ENCODE measurements at regions not wholly inside any gene's neighbourhood (a gene's known extent, or its start where the extent isn't known, plus 50 kb on each side); places are given as distances from the start of the nearest gene placed in this dataset.

DNA sequence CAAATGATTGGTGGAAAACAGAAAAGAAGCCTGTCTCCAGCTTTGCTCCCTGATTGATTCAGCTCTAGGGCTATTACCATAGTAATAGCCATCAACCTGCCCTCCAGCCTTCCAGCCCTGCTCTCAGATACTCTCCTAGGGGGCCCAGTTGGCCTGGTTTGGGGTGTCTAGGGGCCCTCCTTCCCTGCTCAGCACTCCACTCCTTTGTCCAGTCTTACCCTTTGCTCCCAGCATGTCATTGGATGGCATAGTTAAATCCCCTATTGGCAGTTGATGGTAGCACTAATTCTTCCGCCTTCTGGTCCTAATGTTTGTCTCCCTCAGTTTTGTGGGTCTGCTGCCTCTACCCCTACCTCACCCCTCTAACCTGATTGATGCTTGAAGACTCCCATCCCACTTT is 175.4 kb upstream of the PELI2 start:
- TF ChIP-seq, protein P1, sequence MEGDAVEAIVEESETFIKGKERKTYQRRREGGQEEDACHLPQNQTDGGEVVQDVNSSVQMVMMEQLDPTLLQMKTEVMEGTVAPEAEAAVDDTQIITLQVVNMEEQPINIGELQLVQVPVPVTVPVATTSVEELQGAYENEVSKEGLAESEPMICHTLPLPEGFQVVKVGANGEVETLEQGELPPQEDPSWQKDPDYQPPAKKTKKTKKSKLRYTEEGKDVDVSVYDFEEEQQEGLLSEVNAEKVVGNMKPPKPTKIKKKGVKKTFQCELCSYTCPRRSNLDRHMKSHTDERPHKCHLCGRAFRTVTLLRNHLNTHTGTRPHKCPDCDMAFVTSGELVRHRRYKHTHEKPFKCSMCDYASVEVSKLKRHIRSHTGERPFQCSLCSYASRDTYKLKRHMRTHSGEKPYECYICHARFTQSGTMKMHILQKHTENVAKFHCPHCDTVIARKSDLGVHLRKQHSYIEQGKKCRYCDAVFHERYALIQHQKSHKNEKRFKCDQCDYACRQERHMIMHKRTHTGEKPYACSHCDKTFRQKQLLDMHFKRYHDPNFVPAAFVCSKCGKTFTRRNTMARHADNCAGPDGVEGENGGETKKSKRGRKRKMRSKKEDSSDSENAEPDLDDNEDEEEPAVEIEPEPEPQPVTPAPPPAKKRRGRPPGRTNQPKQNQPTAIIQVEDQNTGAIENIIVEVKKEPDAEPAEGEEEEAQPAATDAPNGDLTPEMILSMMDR (IDR thresholded peaks at IDR 0.05) = no peak
- no peaks in the 10 kb centered on the region for H3K36me3 ChIP-seq
- no peak for DNase-seq
- peaks cover 0 to 5% (median 0%) of the 10 kb centered on the region in 11 donors for H3K9me3 ChIP-seq
- H3K27ac ChIP-seq = no peak overlapping the region
- peaks cover 0 to 9% (median 0%) of the 10 kb centered on the region in 9 donors for H3K4me1 ChIP-seq
- 95 to 100% methylated on average over 1 of the region's 1 CpG for WGBS, 2 donors
- intact Hi-C loops (cut with DNase I) = no loop called here
- no peaks in the 10 kb centered on the region for H3K27me3 ChIP-seq
- H3K4me3 ChIP-seq = no peak overlapping the region
- ATAC-seq = no peak

DNA sequence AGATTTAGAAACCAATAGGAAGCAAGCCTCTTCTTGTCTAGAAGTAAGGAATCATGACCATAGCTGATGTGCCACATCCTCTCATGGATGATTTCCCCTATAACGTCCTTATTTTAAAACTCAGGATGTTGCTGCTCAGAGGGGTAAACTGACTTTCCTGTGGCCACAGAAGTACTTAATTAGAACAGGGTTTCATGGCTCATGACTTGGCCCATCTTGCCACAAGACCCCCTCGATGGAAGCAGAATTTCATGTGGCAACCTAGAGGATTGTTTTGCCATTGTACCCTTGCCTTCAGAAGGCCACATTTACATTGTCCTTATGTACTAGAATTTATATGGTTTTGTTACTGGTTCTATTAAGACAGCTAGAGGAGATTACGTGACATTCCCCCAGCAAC is 173.5 kb upstream of the PELI2 start:
- Histone ChIP-seq H3K27ac (no peak overlapping the region), H3K27me3 (no peaks in the 10 kb centered on the region), H3K9me3 (peaks cover 0 to 3% (median 0%) of the 10 kb centered on the region in 11 donors), H3K4me3 (no peak overlapping the region), H3K4me1 (no peaks in the 10 kb centered on the region), H3K36me3 (no peaks in the 10 kb centered on the region)
- no peak for ATAC-seq
- intact Hi-C loops (cut with DNase I) = no loop called here
- 72 to 76% methylated on average over 3 of the region's 3 CpGs for WGBS, 2 donors
- DNase-seq = no peak
- TF ChIP-seq, protein P1 (IDR thresholded peaks at IDR 0.05) = no peak

DNA sequence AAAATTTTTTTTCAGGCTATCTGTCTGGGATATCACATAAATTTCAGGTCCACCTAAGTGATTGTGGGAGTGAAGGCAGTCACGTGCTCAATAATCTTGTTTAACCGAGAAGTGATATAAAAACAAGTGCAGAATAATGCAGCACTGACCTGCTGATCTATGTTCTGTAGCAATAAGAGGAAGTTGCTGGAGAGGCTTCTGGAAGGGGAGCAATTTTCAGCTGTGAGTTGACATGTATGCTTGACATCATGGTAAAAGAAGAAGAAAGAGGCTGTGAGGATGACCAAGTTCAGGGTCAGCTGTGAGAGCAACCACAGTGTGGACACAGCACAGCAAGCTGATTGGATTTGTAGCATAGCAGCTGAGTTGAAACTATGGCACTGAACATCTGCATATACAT is 172.0 kb upstream of the PELI2 start:
- Histone ChIP-seq H3K9me3 (no peaks in the 10 kb centered on the region), H3K27me3 (no peaks in the 10 kb centered on the region), H3K27ac (no peak overlapping the region), H3K4me3 (no peak overlapping the region), H3K4me1 (no peaks in the 10 kb centered on the region), H3K36me3 (no peaks in the 10 kb centered on the region)
- no peak for DNase-seq
- no peak for ATAC-seq
- TF ChIP-seq, protein P1 (IDR thresholded peaks at IDR 0.05) = no peak
- intact Hi-C loops (cut with DNase I) = no loop called here
- WGBS, 2 donors = 79 to 93% methylated on average over 2 of the region's 2 CpGs

DNA sequence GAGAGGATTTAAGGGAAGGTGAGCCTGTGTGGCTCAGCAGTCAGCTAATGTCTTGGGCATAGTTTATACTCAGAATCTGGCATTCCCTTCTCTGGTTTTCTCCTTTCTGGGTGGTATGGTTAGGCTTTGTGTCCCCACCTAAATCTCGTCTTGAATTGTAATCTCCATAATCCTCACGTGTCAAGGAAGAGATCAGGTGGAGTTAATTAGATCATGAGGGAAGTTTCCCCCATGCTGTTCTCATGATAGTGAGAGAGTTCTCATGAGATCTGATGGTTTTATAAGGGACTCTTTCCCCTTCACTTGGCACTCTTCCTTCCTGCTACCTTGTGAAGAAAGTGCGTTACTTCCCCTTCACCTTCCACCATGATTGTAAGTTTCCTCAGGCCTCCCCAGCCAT is 169.8 kb upstream of the PELI2 start:
- TF ChIP-seq, protein P1 (IDR thresholded peaks at IDR 0.05) = no peak
- no peak overlapping the region for H3K4me3 ChIP-seq
- DNase-seq (no peak), ATAC-seq (no peak)
- no peaks in the 10 kb centered on the region for H3K4me1 ChIP-seq
- WGBS, 2 donors = 76 to 78% methylated on average over 3 of the region's 3 CpGs
- no peaks in the 10 kb centered on the region for H3K9me3 ChIP-seq
- no peaks in the 10 kb centered on the region for H3K27me3 ChIP-seq
- H3K27ac ChIP-seq = no peak overlapping the region
- H3K36me3 ChIP-seq = no peaks in the 10 kb centered on the region
- intact Hi-C loops (cut with DNase I) = no loop called here

DNA sequence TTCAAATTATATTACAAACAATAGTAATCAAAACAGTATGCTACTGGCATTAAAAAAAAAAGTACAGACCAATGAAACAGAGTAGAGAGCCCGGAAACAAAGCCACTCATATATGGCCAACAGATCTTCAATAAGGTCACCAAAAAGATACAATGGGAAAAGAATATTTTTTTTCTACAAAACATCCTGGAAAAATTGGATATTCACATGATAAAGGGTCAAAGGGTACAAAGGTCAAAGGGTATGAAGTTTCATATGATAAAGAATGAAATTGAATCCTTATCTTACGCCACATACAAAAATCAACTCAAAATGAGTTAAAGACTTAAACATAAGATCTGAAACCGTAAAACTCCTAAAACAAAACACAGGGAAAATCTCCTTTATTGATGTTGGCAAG is 168.5 kb upstream of the PELI2 start:
- Histone ChIP-seq H3K4me1 (no peaks in the 10 kb centered on the region), H3K27me3 (no peaks in the 10 kb centered on the region), H3K36me3 (no peaks in the 10 kb centered on the region), H3K9me3 (no peaks in the 10 kb centered on the region), H3K4me3 (no peak overlapping the region), H3K27ac (no peak overlapping the region)
- intact Hi-C loops (cut with DNase I) = no loop called here
- TF ChIP-seq, protein P1 (IDR thresholded peaks at IDR 0.05) = no peak
- ATAC-seq (no peak), DNase-seq (no peak)
- WGBS, 2 donors = 80 to 89% methylated on average over 3 of the region's 3 CpGs
